Skin epidermis (tissue), 12 donors: ENCODE measurements at regions not wholly inside any gene's neighbourhood (a gene's known extent, or its start where the extent isn't known, plus 50 kb on each side); places are given as distances from the start of the nearest gene placed in this dataset.
A peak's percentile ranks its signal among the peaks of the same experiment; 100 is the strongest.

Source experiments
- H3K27ac ChIP-seq, 21 experiments: fragments of 200-600 bp; sonication (generic) in 11 of 21; one replicate each; pipeline ENCODE4 v1.5.0; 2020; ENCODE audit warnings: mild to moderate bottlenecking in 3 of 21, inconsistent platforms in 2 of 21, moderate library complexity in 2 of 21
- H3K4me3 ChIP-seq, 7 experiments: fragments of 200-600 bp; sonication (generic) in 2 of 7; one replicate each; pipeline ENCODE4 v1.5.0; 2020; ENCODE audit warnings: inconsistent platforms in 2 of 7, mild to moderate bottlenecking in 2 of 7, moderate library complexity in 1 of 7

GRCh38 chr2:136062066-136062837 is 55.7 kb downstream of the CXCR4 start:
- Histone ChIP-seq H3K4me3 (no peak overlapping the region), H3K27ac (no peak overlapping the region)

DNA sequence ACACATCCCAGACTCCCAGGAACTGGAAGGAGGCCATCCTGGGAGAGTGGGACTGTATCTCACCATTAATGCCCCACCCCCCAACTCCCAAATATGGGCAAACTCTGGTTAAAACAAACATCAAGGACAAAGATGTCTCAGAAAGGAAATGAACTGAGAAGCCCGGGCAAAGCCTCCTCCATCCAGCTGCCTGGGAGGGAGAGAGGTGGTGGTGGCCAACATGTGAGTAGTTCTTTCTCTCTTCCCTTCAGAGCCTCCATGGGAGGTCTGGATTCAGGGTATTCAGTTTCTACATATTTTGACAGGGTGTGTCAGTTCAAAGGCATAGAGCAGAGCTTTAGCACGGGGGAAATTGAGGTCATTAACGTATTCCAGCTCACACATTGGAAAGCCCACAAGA is 57.5 kb downstream of the CXCR4 start:
- Histone ChIP-seq H3K27ac (no peak overlapping the region), H3K4me3 (no peak overlapping the region)

DNA sequence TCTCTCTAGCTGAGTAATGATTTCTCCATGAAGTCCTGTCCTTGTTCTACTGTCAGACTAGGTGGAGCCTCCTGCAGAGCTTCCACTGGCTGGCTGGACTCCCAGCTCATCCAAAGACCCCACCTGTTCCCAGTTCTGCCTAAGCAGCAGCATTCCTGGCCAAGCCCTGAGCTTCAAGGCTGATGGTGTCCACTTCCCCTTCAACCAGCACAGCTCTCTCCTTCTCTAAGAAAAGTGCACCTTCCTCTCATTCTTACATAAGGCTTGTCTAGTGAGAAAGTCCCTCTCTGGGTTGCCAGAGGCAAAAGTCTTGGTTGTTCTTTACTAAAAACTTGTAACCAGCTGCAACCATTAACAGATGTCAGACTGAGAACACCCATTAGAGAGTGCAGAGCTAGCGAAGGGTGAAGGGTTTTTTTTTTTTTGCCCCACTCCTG is 58.9 kb downstream of the CXCR4 start:
- H3K27ac ChIP-seq = peak overlapping the region in 1 of 21 experiments; percentile 82
- no peak overlapping the region for H3K4me3 ChIP-seq

DNA sequence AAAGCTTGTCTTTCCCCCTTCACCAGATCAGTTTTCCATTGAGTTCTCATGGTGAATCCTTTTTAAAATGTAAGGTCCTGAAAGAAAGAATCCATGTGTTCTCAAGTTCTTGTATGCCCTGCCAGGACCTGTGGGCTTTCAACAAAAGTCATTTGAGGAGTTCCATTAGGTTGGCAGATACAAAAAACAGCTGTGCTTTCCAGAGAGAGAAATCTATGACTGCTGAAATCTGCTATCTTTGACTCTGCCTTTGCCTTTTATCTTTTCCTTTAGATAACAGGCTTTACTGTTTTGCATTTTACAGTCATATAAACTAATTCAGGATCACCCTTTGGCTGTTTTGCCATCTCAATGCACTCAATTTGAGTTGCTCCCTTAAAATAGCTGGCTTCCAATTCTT is 59.7 kb downstream of the CXCR4 start:
- H3K4me3 ChIP-seq = no peak overlapping the region
- H3K27ac ChIP-seq = peak overlapping the region in 2 of 21 experiments; percentile 44 to 82

GRCh38 chr2:136057802-136058140 is 60.2 kb downstream of the CXCR4 start:
- Histone ChIP-seq H3K4me3 (no peak overlapping the region), H3K27ac (peak overlapping the region in 5 of 21 experiments; percentile 27 to 82 (median 46))

DNA sequence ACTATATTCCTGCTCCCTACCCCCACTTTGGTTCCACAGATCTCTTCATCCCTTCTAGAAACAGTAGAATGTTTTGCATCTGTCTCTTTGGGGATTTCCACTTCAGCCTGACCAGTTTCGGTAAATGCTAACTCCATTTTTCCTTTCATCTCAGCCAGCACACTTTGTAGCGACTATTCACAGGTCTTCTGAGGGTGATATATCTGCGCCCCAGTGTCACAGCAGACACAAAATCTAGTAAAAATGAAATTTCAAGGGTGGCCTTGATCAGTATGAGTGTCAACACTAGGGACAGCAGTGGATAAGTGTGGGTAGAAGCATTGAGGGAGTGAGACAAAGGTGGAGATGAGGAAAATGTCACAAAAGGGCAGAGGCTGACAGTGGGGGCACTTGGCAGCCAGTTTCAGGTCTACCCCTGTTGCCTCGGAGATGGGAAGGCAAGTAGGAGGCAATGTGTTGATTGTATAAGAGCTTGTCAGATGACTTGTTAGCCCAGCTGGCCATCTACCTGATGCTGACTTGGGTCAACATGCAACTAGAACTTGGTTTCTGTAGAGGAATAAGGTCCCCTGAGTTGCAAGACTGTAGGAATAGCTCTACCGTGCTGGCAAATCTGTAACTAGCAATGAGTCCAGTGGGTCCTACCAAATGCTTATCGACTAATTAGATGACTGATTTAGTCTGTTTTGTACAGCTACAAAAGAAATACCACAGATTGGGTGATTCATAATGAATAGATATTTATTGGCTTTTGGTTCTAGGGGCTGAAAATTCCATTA is 60.7 kb downstream of the CXCR4 start:
- peak overlapping the region in 7 of 21 experiments; percentile 26 to 82 (median 59) for H3K27ac ChIP-seq
- no peak overlapping the region for H3K4me3 ChIP-seq

DNA sequence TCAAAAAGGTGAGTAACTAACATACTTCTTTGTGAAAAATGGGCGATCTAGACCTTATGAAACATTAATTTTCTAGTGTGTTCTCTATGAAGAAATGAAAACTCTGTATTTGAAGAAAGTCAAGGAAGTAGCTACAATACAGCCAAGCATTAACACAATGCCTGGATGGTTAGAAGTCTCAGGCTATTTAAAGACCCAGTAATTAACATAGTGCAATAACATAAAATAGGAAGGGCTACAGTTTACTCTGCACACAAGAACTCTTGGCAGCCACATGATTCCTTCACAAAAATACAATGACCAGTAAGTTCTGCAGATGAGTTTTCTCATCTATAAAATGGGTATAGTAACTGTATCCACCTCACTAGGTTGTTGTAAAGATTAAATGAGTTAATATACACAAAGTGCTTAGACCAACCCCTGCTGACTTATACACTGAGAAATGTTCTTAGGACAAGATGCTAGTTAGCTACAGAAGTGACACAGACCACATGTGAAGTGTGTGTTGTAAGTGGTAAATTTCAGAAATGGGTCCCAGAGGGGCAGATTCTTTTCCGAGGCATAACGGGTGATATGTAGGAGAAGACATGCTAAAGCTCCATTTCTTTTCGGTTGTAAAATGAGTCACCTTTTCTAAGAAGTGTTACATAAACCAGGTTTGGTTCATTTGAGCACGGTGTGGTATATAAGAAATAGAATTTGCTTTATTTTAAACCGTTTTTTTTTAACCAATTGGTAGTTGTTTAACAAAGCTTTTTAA is 61.8 kb downstream of the CXCR4 start:
- no peak overlapping the region for H3K4me3 ChIP-seq
- H3K27ac ChIP-seq = peak overlapping the region in 4 of 21 experiments; percentile 2 to 82 (median 44)

- H3K27ac ChIP-seq = peak overlapping the region in 3 of 21 experiments; percentile 6 to 68 (median 21)
These were observed 63.1 kb downstream of the CXCR4 start for GRCh38 chr2:136054856-136055255.

DNA sequence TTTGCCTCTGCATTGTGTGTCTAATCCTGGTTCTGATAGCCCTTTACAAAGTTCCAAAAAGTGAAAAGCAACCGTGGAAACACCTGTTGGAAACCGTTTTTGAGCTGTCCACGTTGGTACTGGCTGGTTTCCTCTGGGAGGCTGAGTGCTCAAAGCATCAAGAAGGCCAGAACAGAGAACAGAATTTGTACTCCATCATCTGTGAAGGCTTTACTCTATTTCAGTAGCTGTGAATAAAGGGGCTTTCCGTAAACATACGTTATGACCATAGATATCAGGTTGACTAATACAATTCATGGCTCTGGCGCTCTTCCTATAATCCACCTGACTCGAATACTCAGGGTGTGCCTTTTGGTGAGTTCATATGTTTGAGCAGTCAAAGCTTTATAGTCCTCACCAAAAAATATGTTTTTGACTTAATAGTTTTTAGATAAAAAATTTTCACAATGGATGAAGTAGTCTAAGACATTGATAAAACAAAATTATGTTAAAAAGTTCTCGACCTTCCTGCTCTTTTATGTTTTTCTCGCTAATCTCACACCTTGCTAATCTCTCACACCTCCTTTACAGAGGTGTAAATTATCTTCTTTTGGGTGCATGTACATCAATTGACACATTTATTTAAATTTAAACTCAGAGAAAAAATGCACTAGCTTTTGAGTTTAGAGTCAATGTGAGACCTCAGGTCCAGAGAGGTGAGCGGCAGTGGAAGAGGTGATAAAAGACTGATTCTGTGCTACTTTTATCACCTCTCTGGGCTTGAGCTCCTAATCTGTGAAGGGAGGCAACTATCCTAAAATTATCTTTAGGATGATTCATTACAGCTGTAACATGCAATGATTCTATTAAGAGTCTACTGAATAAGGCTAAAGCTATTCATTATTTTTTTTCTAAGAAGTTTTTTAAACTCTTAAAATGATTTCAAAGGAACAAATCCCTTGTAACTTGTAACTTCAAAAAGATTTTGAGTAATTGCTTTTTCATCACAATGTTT is 65.3 kb downstream of the CXCR4 start:
- Histone ChIP-seq H3K27ac (peak overlapping the region in 4 of 21 experiments; percentile 4 to 68 (median 16)), H3K4me3 (no peak overlapping the region)

More at GRCh38 chr2:136054856-136055255, 63.1 kb downstream of the CXCR4 start:
- H3K4me3 ChIP-seq = no peak overlapping the region

- Histone ChIP-seq H3K27ac (peak overlapping the region in 4 of 21 experiments; percentile 4 to 68 (median 32)), H3K4me3 (no peak overlapping the region)
These were observed 66.3 kb upstream of the DARS1 start for GRCh38 chr2:136051725-136052048.

GRCh38 chr2:136051001-136051724 is 65.7 kb upstream of the DARS1 start:
- H3K4me3 ChIP-seq = no peak overlapping the region
- H3K27ac ChIP-seq = peak overlapping the region in 3 of 21 experiments; percentile 21 to 68 (median 44)

GRCh38 chr2:136049991-136050920 is 64.8 kb upstream of the DARS1 start:
- Histone ChIP-seq H3K4me3 (no peak overlapping the region), H3K27ac (peak overlapping the region in 1 of 21 experiments; percentile 68)

- Histone ChIP-seq H3K4me3 (no peak overlapping the region), H3K27ac (peak overlapping the region in 1 of 21 experiments; percentile 57)
These were observed 63.8 kb upstream of the DARS1 start for GRCh38 chr2:136049011-136049742.

GRCh38 chr2:136045835-136046570 is 60.6 kb upstream of the DARS1 start:
- H3K4me3 ChIP-seq = no peak overlapping the region
- H3K27ac ChIP-seq = no peak overlapping the region

DNA sequence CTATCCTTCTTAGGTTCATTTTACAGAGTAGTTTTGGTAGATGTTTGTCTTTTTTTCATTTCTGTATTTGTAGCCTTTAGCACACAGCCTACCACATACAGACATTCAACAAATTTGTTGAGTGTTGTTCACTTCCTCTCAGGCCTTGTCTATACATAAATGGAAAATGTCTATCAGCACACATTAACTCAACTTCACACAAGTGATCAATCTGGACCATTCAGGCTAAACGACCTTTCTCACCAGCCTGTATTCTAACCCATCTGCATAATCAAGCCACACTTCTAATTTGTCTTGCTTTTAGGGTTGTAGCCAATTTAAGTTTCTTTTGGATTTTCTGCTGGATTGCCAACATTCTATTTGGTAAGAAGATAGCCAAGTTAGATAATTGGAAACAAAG is 59.9 kb upstream of the DARS1 start:
- H3K4me3 ChIP-seq = no peak overlapping the region
- H3K27ac ChIP-seq = no peak overlapping the region
